ENCODE measurements at regions not wholly inside any gene's neighbourhood (a gene's known extent, or its start where the extent isn't known, plus 50 kb on each side); places are given as distances from the start of the nearest gene placed in this dataset.

GRCh38 chr10:2831509-2831908, 235.8 kb upstream of the PFKP start:
- Histone ChIP-seq H3K36me3 (no peaks in the 10 kb centered on the region), H3K4me3 (no peak overlapping the region), H3K9me3 (ENCODE audit: low read depth) (no peaks in the 10 kb centered on the region), H3K27ac (no peak overlapping the region), H3K4me1 (ENCODE audit: low read depth) (no peaks in the 10 kb centered on the region), H3K27me3 (no peaks in the 10 kb centered on the region)
- no peak for DNase-seq (ENCODE audit: low read depth in 1 of 2, low spot score in 1 of 2)
- TF ChIP-seq, protein P1, sequence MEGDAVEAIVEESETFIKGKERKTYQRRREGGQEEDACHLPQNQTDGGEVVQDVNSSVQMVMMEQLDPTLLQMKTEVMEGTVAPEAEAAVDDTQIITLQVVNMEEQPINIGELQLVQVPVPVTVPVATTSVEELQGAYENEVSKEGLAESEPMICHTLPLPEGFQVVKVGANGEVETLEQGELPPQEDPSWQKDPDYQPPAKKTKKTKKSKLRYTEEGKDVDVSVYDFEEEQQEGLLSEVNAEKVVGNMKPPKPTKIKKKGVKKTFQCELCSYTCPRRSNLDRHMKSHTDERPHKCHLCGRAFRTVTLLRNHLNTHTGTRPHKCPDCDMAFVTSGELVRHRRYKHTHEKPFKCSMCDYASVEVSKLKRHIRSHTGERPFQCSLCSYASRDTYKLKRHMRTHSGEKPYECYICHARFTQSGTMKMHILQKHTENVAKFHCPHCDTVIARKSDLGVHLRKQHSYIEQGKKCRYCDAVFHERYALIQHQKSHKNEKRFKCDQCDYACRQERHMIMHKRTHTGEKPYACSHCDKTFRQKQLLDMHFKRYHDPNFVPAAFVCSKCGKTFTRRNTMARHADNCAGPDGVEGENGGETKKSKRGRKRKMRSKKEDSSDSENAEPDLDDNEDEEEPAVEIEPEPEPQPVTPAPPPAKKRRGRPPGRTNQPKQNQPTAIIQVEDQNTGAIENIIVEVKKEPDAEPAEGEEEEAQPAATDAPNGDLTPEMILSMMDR (IDR thresholded peaks at IDR 0.05; ENCODE audit: low read depth, low read length): no peak

- H3K4me1 ChIP-seq (ENCODE audit: low read depth): no peaks in the 10 kb centered on the region
- H3K27ac ChIP-seq: no peak overlapping the region
- no peaks in the 10 kb centered on the region for H3K27me3 ChIP-seq
- H3K9me3 ChIP-seq (ENCODE audit: low read depth): no peaks in the 10 kb centered on the region
- no peak for DNase-seq (ENCODE audit: low read depth in 1 of 2, low spot score in 1 of 2)
- TF ChIP-seq, protein P1 (IDR thresholded peaks at IDR 0.05; ENCODE audit: low read depth, low read length): no peak
- H3K4me3 ChIP-seq: no peak overlapping the region
- no peaks in the 10 kb centered on the region for H3K36me3 ChIP-seq
Measured at GRCh38 chr10:2828741-2829140, 238.6 kb upstream of the PFKP start.

- Histone ChIP-seq H3K27ac (no peak overlapping the region), H3K36me3 (no peaks in the 10 kb centered on the region), H3K9me3 (ENCODE audit: low read depth) (no peaks in the 10 kb centered on the region), H3K4me3 (no peak overlapping the region), H3K27me3 (no peaks in the 10 kb centered on the region), H3K4me1 (ENCODE audit: low read depth) (no peaks in the 10 kb centered on the region)
- DNase-seq (ENCODE audit: low read depth in 1 of 2, low spot score in 1 of 2): no peak
- TF ChIP-seq, protein P1 (IDR thresholded peaks at IDR 0.05; ENCODE audit: low read depth, low read length): no peak
Measured at GRCh38 chr10:2826675-2827074, 240.7 kb upstream of the PFKP start.

DNA sequence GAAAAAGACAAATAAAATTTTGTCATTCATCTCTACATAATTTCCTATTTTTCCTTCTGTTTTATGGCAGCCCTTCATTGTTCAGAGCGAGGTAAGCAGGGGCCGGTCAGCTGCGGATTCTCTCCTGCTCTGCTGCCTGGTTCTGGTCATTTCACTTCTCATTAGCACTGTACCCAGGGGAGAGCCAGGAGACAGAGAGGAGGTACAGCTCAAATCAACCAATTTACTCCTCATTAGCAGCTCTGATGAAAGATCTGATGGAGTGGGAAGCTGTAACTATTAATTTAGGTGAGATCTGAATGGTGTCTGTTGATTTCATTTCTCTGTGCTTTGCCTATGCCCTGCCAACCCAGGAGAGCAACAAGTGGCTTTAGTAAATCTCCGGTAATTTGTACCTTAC, 241.5 kb upstream of the PFKP start:
- Histone ChIP-seq H3K27ac (no peak overlapping the region), H3K9me3 (ENCODE audit: low read depth) (no peaks in the 10 kb centered on the region), H3K4me3 (no peak overlapping the region), H3K27me3 (no peaks in the 10 kb centered on the region), H3K4me1 (ENCODE audit: low read depth) (no peaks in the 10 kb centered on the region), H3K36me3 (no peaks in the 10 kb centered on the region)
- no peak for DNase-seq (ENCODE audit: low read depth in 1 of 2, low spot score in 1 of 2)
- TF ChIP-seq, protein P1 (IDR thresholded peaks at IDR 0.05; ENCODE audit: low read depth, low read length): no peak

GRCh38 chr10:2817940-2818636, 249.3 kb upstream of the PFKP start:
- H3K9me3 ChIP-seq (ENCODE audit: low read depth): no peaks in the 10 kb centered on the region
- H3K27me3 ChIP-seq: no peaks in the 10 kb centered on the region
- TF ChIP-seq, protein P1 (IDR thresholded peaks at IDR 0.05; ENCODE audit: low read depth, low read length): no peak
- DNase-seq (ENCODE audit: low read depth in 1 of 2, low spot score in 1 of 2): no peak
- H3K36me3 ChIP-seq: no peaks in the 10 kb centered on the region
- H3K4me1 ChIP-seq (ENCODE audit: low read depth): no peaks in the 10 kb centered on the region
- no peak overlapping the region for H3K4me3 ChIP-seq
- no peak overlapping the region for H3K27ac ChIP-seq

Data from cardiac muscle cell (in vitro differentiated cells and primary cell).